HG02870 (cell line): ENCODE measurements at regions not wholly inside any gene's neighbourhood (a gene's known extent, or its start where the extent isn't known, plus 50 kb on each side); places are given as distances from the start of the nearest gene placed in this dataset.
A peak's percentile ranks its signal among the peaks of the same experiment; 100 is the strongest.
"Not testable (repeated sequence)": the region's sequence is repeated elsewhere in the genome, so short reads cannot be mapped to it uniquely, and the experiment has no call there.

Experiments used
- ATAC-seq: cut with Tn5 transposase; IDR thresholded peaks from one replicate; pipeline ENCODE4 v1.9.1; 2021; ENCODE audit warnings: mild to moderate bottlenecking, moderate library complexity; ENCODE audit not compliant: unreplicated experiment

DNA sequence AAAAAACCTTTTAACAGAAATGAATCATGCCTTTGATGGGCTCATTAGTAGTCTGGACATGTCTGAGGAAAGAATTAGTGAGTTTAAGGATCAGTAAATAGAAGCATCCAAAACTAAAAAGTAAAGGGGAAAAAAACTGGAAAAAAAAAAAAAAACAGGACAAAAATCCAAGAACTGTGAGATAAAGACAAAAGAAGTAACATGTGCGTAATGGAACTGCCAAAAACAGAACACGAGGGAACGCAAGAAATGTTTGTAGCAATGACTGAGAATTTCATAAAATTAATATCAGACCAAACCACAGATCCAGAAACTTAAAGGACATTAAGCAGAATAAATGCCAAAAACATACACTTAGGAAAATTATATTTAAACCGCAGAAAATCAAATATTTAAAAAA is 77.4 kb downstream of the MS4A13 start:
- ATAC-seq, result no peak

DNA sequence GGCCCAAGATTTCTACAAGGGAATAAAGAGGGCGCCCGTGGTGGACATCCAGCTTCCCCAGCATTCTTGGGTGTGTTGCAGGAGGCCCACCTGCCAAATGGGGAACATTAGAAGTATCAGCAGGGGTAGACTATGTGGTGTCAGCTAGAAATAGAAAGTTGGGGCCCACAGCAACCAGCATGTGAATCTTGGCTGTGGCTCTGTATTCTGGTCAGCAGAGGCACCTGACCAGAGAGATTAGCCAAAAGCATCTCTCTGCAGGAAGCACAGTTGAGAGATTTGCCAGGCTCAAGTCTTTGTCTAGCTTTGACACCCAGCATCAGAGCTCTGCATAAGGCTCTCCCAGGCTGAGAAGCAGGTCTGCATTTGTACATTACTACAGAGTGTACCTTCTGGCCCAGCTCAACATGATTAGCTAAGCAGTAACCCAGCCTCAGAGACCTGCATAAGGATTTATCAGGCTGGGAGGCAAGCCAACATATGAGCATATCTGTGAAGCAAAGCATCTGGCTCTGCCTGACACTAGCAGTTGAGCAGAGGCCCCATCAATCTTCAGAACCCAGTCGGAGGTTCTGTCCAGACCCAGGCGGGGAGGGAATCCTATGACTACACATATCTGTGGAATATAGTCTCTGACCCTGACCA is 79.9 kb downstream of the MS4A13 start:
- no peak for ATAC-seq

DNA sequence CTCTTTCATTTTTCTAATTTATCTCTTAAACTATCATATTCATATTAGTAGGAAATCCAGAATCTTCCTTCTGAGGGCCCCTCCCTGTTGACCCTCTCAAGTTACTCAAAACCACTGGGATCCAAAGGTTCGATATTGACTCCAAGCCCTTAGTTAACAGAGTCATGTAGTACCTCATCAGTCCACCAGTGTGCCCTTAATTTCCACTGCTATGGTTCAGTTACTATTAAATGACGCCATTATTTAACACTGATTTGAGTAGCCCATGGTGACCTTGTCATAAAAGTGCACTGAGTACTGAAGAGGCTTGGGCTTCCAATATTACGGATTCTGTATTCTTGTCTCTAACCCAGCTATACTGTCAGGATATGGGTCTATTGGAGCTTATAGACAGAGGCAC is 91.9 kb upstream of the MS4A8 start:
- ATAC-seq, result no peak

DNA sequence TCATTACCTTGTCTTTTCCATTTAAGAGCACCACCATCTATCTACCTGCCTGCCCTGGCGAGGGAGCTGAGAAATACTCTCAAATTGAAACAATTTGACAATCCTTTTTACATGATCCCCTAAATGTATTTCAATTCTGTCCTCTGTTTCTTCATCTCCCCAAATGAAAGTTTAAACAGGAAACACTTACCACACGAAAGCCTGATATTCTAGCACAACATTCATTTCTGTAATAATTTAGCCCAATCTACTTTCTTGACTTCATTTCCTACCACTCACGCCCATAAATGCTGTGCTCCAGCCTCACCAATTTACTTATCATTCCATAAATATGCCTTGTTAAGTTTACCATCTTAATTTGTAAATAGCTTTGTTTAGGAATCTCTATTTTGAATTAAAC is 89.8 kb upstream of the MS4A8 start:
- ATAC-seq, result no peak

DNA sequence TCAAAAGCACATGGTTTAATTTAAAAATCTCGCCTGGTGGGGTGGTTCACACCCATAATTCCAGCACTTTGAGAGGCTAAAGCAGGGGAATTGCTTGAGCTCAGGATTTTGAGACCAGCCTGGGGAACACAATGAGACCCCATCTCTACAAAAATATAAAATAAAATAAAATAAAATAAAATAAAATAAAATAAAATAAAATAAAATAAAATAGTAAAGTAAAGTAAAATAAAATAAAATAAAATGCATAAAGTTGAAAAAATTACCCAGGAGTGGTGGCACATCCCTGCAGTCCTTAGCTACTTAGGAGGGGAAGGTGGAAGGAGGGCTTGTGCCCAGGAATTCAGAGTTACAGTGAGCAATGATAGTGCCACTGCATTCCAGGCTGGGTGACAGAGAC is 88.7 kb upstream of the MS4A8 start:
- no peak for ATAC-seq

DNA sequence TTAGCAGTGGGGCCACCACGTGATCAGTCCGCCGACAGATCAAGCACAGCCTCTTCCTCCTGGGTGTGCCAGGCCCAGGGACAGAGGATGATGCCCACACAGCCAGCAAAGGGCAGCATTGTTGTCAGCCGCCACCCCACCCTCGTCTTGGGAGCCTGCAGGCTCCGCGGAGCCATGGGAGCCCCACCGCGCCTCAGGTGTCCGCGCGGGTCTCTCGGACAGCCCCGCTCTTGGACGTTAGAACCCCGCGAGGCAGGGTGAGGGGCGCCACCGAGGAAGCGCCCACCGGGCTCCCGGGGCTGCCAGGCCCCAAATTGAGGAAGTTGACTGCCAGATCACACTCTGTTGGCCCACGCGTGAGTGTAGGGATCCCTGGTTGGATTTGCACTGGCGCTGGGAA is 83.9 kb upstream of the MS4A8 start:
- no peak for ATAC-seq

DNA sequence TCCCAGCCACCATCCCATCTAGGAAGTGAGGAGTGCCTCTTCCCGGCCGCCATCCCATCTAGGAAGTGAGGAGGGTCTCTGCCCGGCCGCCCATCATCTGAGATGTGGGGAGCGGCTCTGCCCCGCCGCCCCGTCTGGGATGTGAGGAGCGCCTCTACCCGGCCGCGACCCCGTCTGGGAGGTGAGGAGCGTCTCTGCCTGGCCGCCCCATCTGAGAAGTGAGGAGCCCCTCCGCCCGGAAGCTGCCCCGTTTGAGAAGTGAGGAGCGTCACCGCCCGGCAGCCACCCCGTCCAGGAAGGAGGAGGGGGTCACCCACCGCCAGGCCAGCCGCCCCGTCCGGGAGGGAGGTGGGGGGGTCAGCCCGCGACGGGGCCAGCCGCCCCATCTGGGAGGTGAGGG is 77.5 kb upstream of the MS4A8 start:
- not testable (repeated sequence) for ATAC-seq

DNA sequence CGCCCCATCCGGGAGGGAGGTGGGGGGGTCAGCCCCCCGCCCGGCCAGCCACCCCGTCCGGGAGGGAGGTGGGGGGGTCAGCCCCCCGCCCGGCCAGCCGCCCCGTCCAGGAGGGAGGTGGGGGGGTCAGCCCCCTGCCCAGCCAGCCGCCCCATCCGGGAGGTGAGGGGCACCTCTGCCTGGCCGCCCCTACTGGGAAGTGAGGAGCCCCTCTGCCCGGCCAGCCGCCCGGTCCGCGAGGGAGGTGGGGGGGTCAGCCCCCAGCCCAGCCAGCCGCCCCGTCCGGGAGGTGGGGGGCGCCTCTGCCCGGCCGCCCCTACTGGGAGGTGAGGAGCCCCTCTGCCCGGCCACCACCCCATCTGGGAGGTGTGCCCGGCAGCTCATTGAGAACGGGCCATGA is 76.6 kb upstream of the MS4A8 start:
- not testable (repeated sequence) for ATAC-seq

DNA sequence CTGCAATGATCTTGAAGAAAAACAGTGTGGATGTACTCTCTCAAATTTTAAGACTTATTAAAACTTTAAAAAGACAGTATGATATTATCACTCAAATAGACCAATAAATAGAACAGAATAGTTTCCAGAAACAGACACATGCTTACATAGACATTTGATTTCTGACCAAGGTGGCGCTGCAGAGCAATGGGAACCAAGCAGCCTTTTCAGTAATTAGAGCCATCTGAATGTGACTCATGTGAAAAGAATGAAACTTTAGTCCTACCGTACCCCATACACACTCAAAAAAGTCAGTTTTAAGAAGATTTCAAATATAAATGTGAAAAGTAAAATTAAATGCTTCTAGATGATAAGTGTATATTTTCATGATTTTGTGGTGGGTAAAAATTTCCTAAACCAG is 74.2 kb upstream of the MS4A8 start:
- ATAC-seq, result no peak

DNA sequence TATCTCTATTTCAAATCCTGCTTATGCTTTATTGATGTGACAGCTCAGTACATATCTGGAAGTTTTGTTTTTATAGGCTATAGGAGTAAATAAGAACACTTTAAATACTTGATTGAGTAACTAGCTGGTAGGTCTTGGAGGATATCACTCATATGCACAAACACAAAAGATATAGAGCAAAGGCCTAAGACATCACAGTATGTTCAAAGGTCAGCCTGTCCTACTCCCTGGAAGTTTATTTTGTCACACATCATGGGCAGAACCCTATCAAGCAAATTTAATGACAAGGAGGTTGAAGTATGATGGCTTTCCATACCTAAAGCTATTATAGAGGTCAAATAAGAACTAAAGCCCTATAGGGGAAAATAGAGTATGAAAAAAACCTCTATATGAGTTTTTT is 70.0 kb upstream of the MS4A8 start:
- ATAC-seq, result no peak

DNA sequence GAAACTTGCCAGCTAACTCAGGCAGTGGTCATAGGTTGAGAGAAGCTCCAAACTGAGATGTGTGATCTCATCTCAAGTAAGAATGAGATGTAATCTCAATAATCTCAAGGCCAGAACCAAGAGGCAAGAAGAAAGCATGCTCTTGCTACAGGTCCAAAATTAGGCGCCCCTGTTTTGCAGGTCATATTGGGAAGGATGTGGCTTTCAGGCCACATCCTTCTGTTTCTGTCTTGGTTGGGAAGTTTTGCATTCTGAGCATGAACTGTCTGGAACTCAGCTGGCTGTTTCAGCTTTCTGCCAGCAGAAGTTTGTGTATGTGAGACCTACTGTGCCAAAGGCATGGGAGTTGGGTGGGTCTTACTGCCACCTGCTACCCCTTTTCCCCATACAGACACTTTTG is 67.5 kb upstream of the MS4A8 start:
- ATAC-seq, result no peak

DNA sequence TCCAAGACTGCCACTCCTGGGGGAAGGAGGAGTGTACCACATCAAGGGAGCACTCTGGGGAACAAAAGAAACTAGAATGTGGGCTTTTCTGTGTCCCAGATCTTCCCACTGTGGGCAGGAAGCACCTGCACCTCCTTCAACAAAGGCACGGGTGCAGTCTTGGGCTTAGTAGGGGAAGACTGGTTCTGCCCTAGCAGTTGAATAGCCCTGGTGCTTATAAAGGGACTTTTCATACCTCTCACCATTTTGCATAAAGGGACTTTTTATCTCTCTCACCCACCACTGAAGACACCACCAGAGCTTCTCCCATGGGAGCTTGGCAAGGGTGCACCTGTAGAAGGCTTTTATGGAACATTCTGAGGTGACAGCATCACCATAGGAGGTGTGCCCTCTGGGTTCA is 65.8 kb upstream of the MS4A8 start:
- peak; percentile 42 for ATAC-seq

DNA sequence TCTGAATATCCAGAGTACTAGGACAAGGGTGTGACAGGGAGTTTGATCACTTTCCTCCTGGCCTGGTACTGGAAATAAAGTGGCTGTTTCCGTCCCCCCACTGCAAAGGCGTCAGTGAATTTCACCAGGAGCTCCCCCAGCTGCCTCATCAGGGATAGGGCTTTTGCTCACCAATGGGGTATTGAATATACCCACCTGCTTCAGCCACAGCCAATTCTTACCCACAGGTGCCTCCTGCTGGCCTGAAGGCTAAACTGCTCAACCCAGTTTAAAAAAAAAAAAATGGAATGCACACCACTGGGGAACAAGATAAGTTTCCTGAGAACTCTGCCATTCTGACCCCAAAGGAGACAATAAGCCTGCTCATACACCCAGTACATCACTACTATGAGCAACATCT is 65.3 kb upstream of the MS4A8 start:
- ATAC-seq, result peak; percentile 60

DNA sequence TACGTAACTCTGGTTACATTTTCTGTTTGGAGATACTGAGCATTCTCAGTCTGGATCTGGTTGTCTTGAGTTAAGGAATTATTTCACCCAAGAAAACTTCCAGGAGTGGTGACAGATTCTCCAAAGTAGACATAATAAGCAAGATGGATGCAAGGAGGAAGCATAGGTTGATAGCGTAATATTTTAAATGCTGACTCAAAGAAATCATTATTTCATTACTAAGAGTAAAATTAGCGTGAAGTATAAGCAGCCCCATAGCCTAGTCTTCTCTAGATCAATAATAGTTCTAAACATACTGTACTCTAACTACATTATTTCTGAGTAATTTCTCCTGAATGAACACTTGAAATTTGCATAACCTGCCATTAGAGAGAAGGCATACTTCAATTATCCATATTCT is 57.5 kb upstream of the MS4A8 start:
- no peak for ATAC-seq

DNA sequence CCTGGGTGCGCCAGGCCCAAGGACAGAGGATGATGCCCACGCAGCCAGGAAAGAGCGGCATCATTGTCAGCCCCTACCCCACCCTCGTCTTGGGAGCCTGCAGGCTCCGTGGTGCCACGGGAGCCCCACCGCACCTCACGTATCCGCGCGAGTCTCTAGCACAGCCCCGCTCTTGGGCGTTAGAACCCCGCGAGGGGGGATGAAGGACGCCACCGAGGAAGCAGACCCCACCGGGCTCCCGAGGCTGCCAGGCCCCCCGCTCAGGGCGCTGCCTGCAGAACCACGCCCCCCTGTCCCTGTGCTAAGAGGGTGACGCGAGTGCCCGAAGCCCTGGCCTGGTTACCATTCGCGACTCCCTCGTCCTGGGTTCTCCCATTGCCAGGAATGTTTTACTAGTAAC is 52.3 kb upstream of the MS4A8 start:
- ATAC-seq, result no peak
